GM21367 (cell line): ENCODE measurements at regions not wholly inside any gene's neighbourhood (a gene's known extent, or its start where the extent isn't known, plus 50 kb on each side); places are given as distances from the start of the nearest gene placed in this dataset.

Experiments used
- ATAC-seq: cut with Tn5 transposase; IDR thresholded peaks from one replicate; pipeline ENCODE4 v1.9.1; 2021; ENCODE audit not compliant: unreplicated experiment

GRCh38 chr14:61192989-61193388 lies 88.1 kb downstream of the TMEM30B start:
- no peak for ATAC-seq

- no peak for ATAC-seq
These were observed 89.4 kb downstream of the TMEM30B start for GRCh38 chr14:61191733-61192132.

- no peak for ATAC-seq
These were observed 90.8 kb downstream of the TMEM30B start for GRCh38 chr14:61190341-61190740.

- ATAC-seq, result no peak
These were observed 91.9 kb downstream of the TMEM30B start for GRCh38 chr14:61188978-61189808.

- no peak for ATAC-seq
These were observed 92.9 kb downstream of the TMEM30B start for GRCh38 chr14:61188196-61188595.

- ATAC-seq, result no peak
These were observed 93.8 kb downstream of the TMEM30B start for GRCh38 chr14:61187196-61187905.

- no peak for ATAC-seq
These were observed 94.6 kb downstream of the TMEM30B start for GRCh38 chr14:61186341-61187195.

- no peak for ATAC-seq
These were observed 95.6 kb downstream of the TMEM30B start for GRCh38 chr14:61185534-61185933.

- ATAC-seq, result no peak
These were observed 97.0 kb downstream of the TMEM30B start for GRCh38 chr14:61184112-61184511.

GRCh38 chr14:61183196-61183885 lies 97.8 kb downstream of the TMEM30B start:
- no peak for ATAC-seq

- ATAC-seq, result no peak
These were observed 101.2 kb downstream of the TMEM30B start for GRCh38 chr14:61179796-61180398.

- ATAC-seq, result no peak
These were observed 102.0 kb downstream of the TMEM30B start for GRCh38 chr14:61179061-61179690.

GRCh38 chr14:61178226-61179060 lies 102.7 kb downstream of the TMEM30B start:
- no peak for ATAC-seq

- no peak for ATAC-seq
These were observed 103.6 kb downstream of the TMEM30B start for GRCh38 chr14:61177279-61178225.

- no peak for ATAC-seq
These were observed 104.5 kb downstream of the TMEM30B start for GRCh38 chr14:61176686-61177085.

- no peak for ATAC-seq
These were observed 106.2 kb downstream of the TMEM30B start for GRCh38 chr14:61174987-61175386.

GRCh38 chr14:61174441-61174891 lies 106.7 kb downstream of the TMEM30B start:
- ATAC-seq, result no peak

- ATAC-seq, result no peak
These were observed 109.4 kb downstream of the TMEM30B start for GRCh38 chr14:61171727-61172126.
